ENCODE measurements at regions not wholly inside any gene's neighbourhood (a gene's known extent, or its start where the extent isn't known, plus 50 kb on each side); places are given as distances from the start of the nearest gene placed in this dataset.
"Not testable (repeated sequence)": the region's sequence is repeated elsewhere in the genome, so short reads cannot be mapped to it uniquely, and the experiment has no call there.

DNA sequence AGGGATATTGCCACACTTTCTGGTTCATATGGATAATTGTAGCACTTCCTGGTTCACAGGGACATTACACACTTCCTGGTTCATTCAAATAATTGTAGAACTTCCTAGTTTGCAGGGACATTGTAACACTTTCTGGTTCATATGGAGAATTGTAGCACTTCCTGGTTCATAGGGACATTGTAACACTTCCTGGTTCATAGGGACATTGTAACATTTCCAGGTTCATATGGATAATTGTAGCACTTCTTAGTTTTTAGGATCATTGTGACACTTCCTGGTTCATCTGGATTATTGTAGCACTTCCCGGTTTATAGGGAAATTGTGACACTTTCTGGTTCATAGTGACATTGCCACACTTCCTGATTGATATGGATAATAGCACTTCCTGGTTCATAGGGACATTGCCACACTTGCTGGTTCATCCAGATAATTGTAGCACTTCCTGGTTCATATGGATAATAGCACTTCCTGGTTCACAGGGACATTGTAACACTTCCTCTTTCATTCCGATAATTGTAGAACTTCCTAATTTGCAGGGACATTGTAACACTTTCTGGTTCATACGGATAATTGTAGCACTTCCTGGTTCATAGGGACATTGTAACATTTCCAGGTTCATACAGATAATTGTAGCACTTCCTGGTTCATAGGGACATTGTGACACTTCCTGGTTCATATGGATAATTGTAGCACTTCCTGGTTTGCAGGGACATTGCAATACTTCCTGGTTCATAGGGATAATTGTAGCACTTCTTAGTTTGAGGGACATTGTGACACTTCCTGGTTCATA, 59.2 kb upstream of the CD99 start:
- Histone ChIP-seq H3K36me3 (peaks cover 0 to 3% (median under 1%) of the 10 kb centered on the region in 4 donors), H3K27me3 (no peaks in the 10 kb centered on the region), H3K4me3 (no peak overlapping the region), H3K4me1 (no peaks in the 10 kb centered on the region), H3K9me3 (no peaks in the 10 kb centered on the region), H3K27ac (peak overlapping the region; percentile 27 to 71 (median 69))
- TF ChIP-seq EP300 (IDR thresholded peaks at IDR 0.05; ENCODE audit: low read depth): no peak
- no peak for TF ChIP-seq POLR2AphosphoS5 (IDR thresholded peaks at IDR 0.05)
- TF ChIP-seq POLR2A (IDR thresholded peaks at IDR 0.05): no peak
- TF ChIP-seq, protein P1, sequence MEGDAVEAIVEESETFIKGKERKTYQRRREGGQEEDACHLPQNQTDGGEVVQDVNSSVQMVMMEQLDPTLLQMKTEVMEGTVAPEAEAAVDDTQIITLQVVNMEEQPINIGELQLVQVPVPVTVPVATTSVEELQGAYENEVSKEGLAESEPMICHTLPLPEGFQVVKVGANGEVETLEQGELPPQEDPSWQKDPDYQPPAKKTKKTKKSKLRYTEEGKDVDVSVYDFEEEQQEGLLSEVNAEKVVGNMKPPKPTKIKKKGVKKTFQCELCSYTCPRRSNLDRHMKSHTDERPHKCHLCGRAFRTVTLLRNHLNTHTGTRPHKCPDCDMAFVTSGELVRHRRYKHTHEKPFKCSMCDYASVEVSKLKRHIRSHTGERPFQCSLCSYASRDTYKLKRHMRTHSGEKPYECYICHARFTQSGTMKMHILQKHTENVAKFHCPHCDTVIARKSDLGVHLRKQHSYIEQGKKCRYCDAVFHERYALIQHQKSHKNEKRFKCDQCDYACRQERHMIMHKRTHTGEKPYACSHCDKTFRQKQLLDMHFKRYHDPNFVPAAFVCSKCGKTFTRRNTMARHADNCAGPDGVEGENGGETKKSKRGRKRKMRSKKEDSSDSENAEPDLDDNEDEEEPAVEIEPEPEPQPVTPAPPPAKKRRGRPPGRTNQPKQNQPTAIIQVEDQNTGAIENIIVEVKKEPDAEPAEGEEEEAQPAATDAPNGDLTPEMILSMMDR (IDR thresholded peaks at IDR 0.05): no peak
- WGBS, 2 donors (ENCODE audit: low coverage in 1 of 2): 40 to 55% methylated on average over 2 to 3 of the region's 3 CpGs
- no peak for DNase-seq
- in situ Hi-C loops (cut with MboI; ENCODE audit: low pct_ligation_motif_present in 1 of 4, low pct_unique_long_range_greater_than_20kb in 1 of 4, low sequenced_read_pairs in 3 of 4) (no loop called here), intact Hi-C loops (cut with DNase I; ENCODE audit: low total_unique reads) (no loop called here)

- peak overlapping the region; percentile 63 to 71 (median 69) for H3K27ac ChIP-seq
- H3K36me3 ChIP-seq; H3K4me3 ChIP-seq; intact Hi-C loops (cut with DNase I; ENCODE audit: low total_unique reads); H3K4me1 ChIP-seq; in situ Hi-C loops (cut with MboI; ENCODE audit: low pct_ligation_motif_present in 1 of 4, low pct_unique_long_range_greater_than_20kb in 1 of 4, low sequenced_read_pairs in 3 of 4); H3K27me3 ChIP-seq; H3K9me3 ChIP-seq; DNase-seq: not testable (repeated sequence)
- TF ChIP-seq POLR2AphosphoS5 (IDR thresholded peaks at IDR 0.05): peak in 1 of 3 donors; percentile 11
- WGBS, 2 donors (ENCODE audit: low coverage in 1 of 2): 57 to 70% methylated on average over 1 to 6 of the region's 6 CpGs
These were observed 60.0 kb upstream of the CD99 start for GRCh38 chrX:2630935-2631742.

- WGBS, 2 donors (ENCODE audit: low coverage in 1 of 2): 47% methylated on average over 5 of the region's 5 CpGs; no CpG with 5 or more reads in 1 of the 2 donors
- H3K4me1 ChIP-seq; H3K27me3 ChIP-seq; H3K4me3 ChIP-seq; in situ Hi-C loops (cut with MboI; ENCODE audit: low pct_ligation_motif_present in 1 of 4, low pct_unique_long_range_greater_than_20kb in 1 of 4, low sequenced_read_pairs in 3 of 4); intact Hi-C loops (cut with DNase I; ENCODE audit: low total_unique reads); H3K36me3 ChIP-seq; H3K9me3 ChIP-seq: not testable (repeated sequence)
- H3K27ac ChIP-seq: peak overlapping the region; percentile 63 to 71 (median 69)
- DNase-seq: peak; percentile 12
- peak in 2 of 3 donors; percentile 16 to 64 for TF ChIP-seq POLR2AphosphoS5 (IDR thresholded peaks at IDR 0.05)
These were observed 60.8 kb upstream of the CD99 start for GRCh38 chrX:2630008-2630934.

- 71 to 82% methylated on average over 4 to 6 of the region's 6 CpGs for WGBS, 2 donors (ENCODE audit: low coverage in 1 of 2)
- peak overlapping the region; percentile 63 to 71 (median 69) for H3K27ac ChIP-seq
- TF ChIP-seq POLR2A (IDR thresholded peaks at IDR 0.05) (no peak), POLR2AphosphoS5 (IDR thresholded peaks at IDR 0.05) (peak in 2 of 3 donors; percentile 44 to 62)
- H3K4me1 ChIP-seq: no peaks in the 10 kb centered on the region
- no peak for DNase-seq
- H3K9me3 ChIP-seq: no peaks in the 10 kb centered on the region
- in situ Hi-C loops (cut with MboI; ENCODE audit: low pct_ligation_motif_present in 1 of 4, low pct_unique_long_range_greater_than_20kb in 1 of 4, low sequenced_read_pairs in 3 of 4): no loop called here
- intact Hi-C loops (cut with DNase I; ENCODE audit: low total_unique reads): no loop called here
- H3K27me3 ChIP-seq: no peaks in the 10 kb centered on the region
- peaks cover 0 to 5% (median 1%) of the 10 kb centered on the region in 4 donors for H3K36me3 ChIP-seq
- no peak overlapping the region for H3K4me3 ChIP-seq
These were observed 61.6 kb upstream of the CD99 start for GRCh38 chrX:2629316-2630007.

DNA sequence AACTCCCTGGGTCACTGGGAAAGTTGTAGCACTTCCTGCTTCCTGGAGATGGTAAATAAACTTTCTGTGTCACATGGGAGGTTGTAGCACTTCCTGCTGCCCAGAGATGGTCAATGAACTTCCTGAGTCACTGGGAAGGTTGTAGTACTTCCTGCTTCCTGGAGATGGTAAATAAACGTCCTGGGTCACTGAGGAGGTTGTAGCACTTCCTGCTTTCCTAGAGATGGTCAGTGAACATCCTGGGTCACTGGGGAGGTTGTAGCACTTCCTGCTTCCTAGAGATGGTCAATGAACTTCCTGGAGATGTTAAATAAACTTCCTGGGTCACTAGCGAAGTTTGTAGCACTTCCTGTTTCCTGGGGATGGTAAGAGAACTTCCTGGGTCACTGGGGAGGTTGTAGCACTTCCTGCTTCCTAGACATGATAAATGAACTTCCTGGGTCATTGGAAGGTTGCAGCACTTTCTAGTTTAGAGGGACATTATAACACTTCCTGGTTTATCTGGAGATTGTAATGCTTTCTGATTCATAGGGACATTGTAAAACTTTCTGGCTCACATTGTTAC, 62.3 kb upstream of the CD99 start:
- no peak for TF ChIP-seq POLR2A (IDR thresholded peaks at IDR 0.05)
- TF ChIP-seq POLR2AphosphoS5 (IDR thresholded peaks at IDR 0.05): no peak
- no peak for TF ChIP-seq EP300 (IDR thresholded peaks at IDR 0.05; ENCODE audit: low read depth)
- TF ChIP-seq, protein P1 (IDR thresholded peaks at IDR 0.05): no peak
- H3K27ac ChIP-seq: peak overlapping the region; percentile 63 to 71 (median 69)
- 74% methylated on average over 2 of the region's 2 CpGs; no CpG with 5 or more reads in 1 of the 2 donors for WGBS, 2 donors (ENCODE audit: low coverage in 1 of 2)

More for the DNA sequence above, 62.3 kb upstream of the CD99 start:
- H3K4me3 ChIP-seq: no peak overlapping the region
- H3K36me3 ChIP-seq: peaks cover 0 to 6% (median 3%) of the 10 kb centered on the region in 4 donors
- intact Hi-C loops (cut with DNase I; ENCODE audit: low total_unique reads): no loop called here
- no peaks in the 10 kb centered on the region for H3K9me3 ChIP-seq
- in situ Hi-C loops (cut with MboI; ENCODE audit: low pct_ligation_motif_present in 1 of 4, low pct_unique_long_range_greater_than_20kb in 1 of 4, low sequenced_read_pairs in 3 of 4): no loop called here
- no peaks in the 10 kb centered on the region for H3K27me3 ChIP-seq
- no peak for DNase-seq
- no peaks in the 10 kb centered on the region for H3K4me1 ChIP-seq
